Panc1 (cell line): ENCODE measurements at regions not wholly inside any gene's neighbourhood (a gene's known extent, or its start where the extent isn't known, plus 50 kb on each side); places are given as distances from the start of the nearest gene placed in this dataset.

Experiments
- ATAC-seq: fragments of 200-7000 bp; cut with Tn5 transposase; 2 replicates; pipeline ENCODE4 v1.9.1; 2020; ENCODE audit warnings: mild to moderate bottlenecking, moderate library complexity
- BruUV-seq: library from RNA; stranded (reverse); fragments of 400-500 nt; replicated peaks from 2 replicates; lab custom pipeline; 2021; lab: Mats Ljungman, UMichigan
- CTCF ChIA-PET: fragments of 300-600 bp; sonication (Branson Sonifier 250); formaldehyde crosslinking; loops from one replicate; lab custom pipeline; 2022; ENCODE audit warnings: antibody characterized with exemption; lab: Charles Lee
- POLR2A ChIA-PET: fragments of 300-600 bp; sonication (Branson Sonifier 250); formaldehyde crosslinking; loops from one replicate; lab custom pipeline; 2022; ENCODE audit warnings: antibody characterized with exemption; lab: Charles Lee
- DNase-seq: peaks from one replicate; pipeline ENCODE4 v3.0.0-alpha.2; 2010; ENCODE audit warnings: low read depth, low spot score
- H3K27ac ChIP-seq: 2 replicates; pipeline ENCODE4 v1.5.1; 2011; ENCODE audit warnings: mild to moderate bottlenecking, low read length, inconsistent platforms
- H3K27me3 ChIP-seq: fragments of 200-500 bp; sonication (Bioruptor generic); 2 replicates; pipeline ENCODE4 v1.6.0; 2014; ENCODE audit warnings: low read length, inconsistent platforms; ENCODE audit not compliant: control insufficient read depth, insufficient read depth
- H3K36me3 ChIP-seq: fragments of 200-500 bp; sonication (Bioruptor generic); 2 replicates; pipeline ENCODE4 v1.5.1; 2014; ENCODE audit warnings: inconsistent platforms, mild to moderate bottlenecking, low read length, moderate library complexity; ENCODE audit not compliant: control insufficient read depth, insufficient read depth
- H3K4me1 ChIP-seq: 2 replicates; pipeline ENCODE4 v1.5.1; 2011; ENCODE audit warnings: inconsistent platforms, mild to moderate bottlenecking, low read length, moderate library complexity; ENCODE audit not compliant: control insufficient read depth, insufficient read depth
- H3K4me3 ChIP-seq, 2 experiments: 2 replicates each; pipeline ENCODE4 v1.5.1; 2011 to 2012; ENCODE audit warnings: low read depth in 2 of 2, low read length in 2 of 2, mild to moderate bottlenecking in 2 of 2, inconsistent platforms in 1 of 2, moderate library complexity in 1 of 2
- H3K9me3 ChIP-seq: fragments of 200-500 bp; sonication (Bioruptor generic); 2 replicates; pipeline ENCODE4 v1.5.1; 2014; ENCODE audit warnings: low read depth, mild to moderate bottlenecking, inconsistent platforms, low read length, moderate library complexity; ENCODE audit not compliant: control insufficient read depth, insufficient read depth
- CTCF ChIP-seq: fragments of 450-650 bp; IDR thresholded peaks from 2 replicates; pipeline ENCODE4 v1.5.1; 2017; ENCODE audit warnings: mild to moderate bottlenecking
- POLR2AphosphoS5 ChIP-seq: IDR thresholded peaks from 2 replicates; pipeline ENCODE4 v1.6.1; 2012; ENCODE audit warnings: mild to moderate bottlenecking, low read depth, low read length, moderate library complexity
- SIN3A ChIP-seq: IDR thresholded peaks from 2 replicates; pipeline ENCODE4 v1.6.1; 2012; ENCODE audit warnings: low read depth, mild to moderate bottlenecking, low read length, moderate library complexity, borderline replicate concordance; ENCODE audit not compliant: insufficient read depth
- TCF7L2 ChIP-seq: IDR thresholded peaks from 2 replicates; pipeline ENCODE4 v1.6.1; 2011; ENCODE audit warnings: mild to moderate bottlenecking, low read depth, low read length, inconsistent platforms
- in situ Hi-C: cut with HindIII; loops from 2 replicates; pipeline ENCODE4 v1.10.0; 2016; ENCODE audit warnings: low sequenced_read_pairs, low pct_unique_long_range_greater_than_20kb
- intact Hi-C: fragments of 100-400 bp; cut with micrococcal nuclease; formaldehyde crosslinking; loops from one replicate; pipeline ENCODE4 v1.10.0; 2022; ENCODE audit not compliant: unreplicated experiment
- TF ChIP-seq, protein P1 (sequence below), 2 experiments: IDR thresholded peaks; 2 replicates each; pipeline ENCODE4 v1.6.1; 2011 to 2012; ENCODE audit warnings: low read depth in 2 of 2, control low read depth in 1 of 2, low read length in 1 of 2, mild to moderate bottlenecking in 1 of 2, moderate library complexity in 1 of 2; ENCODE audit not compliant: insufficient read depth in 1 of 2

DNA sequence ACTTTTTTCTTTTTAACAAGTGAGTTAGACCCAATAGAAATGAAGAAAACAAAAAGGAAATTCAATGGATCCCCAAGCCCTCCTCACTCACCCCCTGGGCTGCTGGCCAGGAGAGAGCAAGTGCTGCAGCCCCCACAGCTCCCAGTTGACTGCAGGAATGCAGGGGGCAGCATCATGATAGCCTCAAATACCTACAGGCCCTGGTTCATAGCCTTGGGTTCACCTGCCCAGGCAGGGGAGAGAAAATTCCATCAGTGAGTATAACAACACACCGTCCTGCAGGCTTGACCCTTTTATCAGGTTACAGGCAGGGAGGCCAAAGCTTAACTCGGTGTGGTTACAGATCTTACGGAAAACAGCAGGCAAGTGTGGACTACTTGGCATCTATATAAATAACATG lies 76.3 kb downstream of the PHLDA1 start:
- DNase-seq (no peak), ATAC-seq (no peak)
- Histone ChIP-seq H3K27ac (peak overlapping the region; percentile 99), H3K36me3 (no peaks in the 10 kb centered on the region), H3K4me1 (peaks cover 61% of the 10 kb centered on the region), H3K4me3 (no peak overlapping the region), H3K27me3 (no peaks in the 10 kb centered on the region), H3K9me3 (no peaks in the 10 kb centered on the region)
- ChIA-PET POLR2A (no interaction called here), CTCF (no interaction called here)
- in situ Hi-C loops: no loop called here
- no peak for TF ChIP-seq POLR2AphosphoS5
- TF ChIP-seq CTCF: no peak
- no peak for TF ChIP-seq TCF7L2
- TF ChIP-seq, protein P1, sequence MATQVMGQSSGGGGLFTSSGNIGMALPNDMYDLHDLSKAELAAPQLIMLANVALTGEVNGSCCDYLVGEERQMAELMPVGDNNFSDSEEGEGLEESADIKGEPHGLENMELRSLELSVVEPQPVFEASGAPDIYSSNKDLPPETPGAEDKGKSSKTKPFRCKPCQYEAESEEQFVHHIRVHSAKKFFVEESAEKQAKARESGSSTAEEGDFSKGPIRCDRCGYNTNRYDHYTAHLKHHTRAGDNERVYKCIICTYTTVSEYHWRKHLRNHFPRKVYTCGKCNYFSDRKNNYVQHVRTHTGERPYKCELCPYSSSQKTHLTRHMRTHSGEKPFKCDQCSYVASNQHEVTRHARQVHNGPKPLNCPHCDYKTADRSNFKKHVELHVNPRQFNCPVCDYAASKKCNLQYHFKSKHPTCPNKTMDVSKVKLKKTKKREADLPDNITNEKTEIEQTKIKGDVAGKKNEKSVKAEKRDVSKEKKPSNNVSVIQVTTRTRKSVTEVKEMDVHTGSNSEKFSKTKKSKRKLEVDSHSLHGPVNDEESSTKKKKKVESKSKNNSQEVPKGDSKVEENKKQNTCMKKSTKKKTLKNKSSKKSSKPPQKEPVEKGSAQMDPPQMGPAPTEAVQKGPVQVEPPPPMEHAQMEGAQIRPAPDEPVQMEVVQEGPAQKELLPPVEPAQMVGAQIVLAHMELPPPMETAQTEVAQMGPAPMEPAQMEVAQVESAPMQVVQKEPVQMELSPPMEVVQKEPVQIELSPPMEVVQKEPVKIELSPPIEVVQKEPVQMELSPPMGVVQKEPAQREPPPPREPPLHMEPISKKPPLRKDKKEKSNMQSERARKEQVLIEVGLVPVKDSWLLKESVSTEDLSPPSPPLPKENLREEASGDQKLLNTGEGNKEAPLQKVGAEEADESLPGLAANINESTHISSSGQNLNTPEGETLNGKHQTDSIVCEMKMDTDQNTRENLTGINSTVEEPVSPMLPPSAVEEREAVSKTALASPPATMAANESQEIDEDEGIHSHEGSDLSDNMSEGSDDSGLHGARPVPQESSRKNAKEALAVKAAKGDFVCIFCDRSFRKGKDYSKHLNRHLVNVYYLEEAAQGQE (IDR thresholded peaks at IDR 0.05; ENCODE audit: insufficient read depth in 1 of 2, low read depth in 2 of 2, low read length in 1 of 2): no peak
- TF ChIP-seq SIN3A: no peak
- intact Hi-C loops: no loop called here
- no TSS peak for BruUV-seq

GRCh38 chr12:75954749-75955148 lies 76.8 kb downstream of the PHLDA1 start:
- H3K27ac ChIP-seq: peak overlapping the region; percentile 99
- CTCF ChIA-PET: no interaction called here
- DNase-seq: no peak
- H3K4me3 ChIP-seq: no peak overlapping the region
- TF ChIP-seq TCF7L2: no peak
- no peak for TF ChIP-seq POLR2AphosphoS5
- TF ChIP-seq, protein P1 (IDR thresholded peaks at IDR 0.05; ENCODE audit: insufficient read depth in 1 of 2, low read depth in 2 of 2, low read length in 1 of 2): no peak
- TF ChIP-seq CTCF: no peak
- no peak for TF ChIP-seq SIN3A
- ATAC-seq: no peak
- no TSS peak for BruUV-seq
- no peaks in the 10 kb centered on the region for H3K9me3 ChIP-seq
- no peaks in the 10 kb centered on the region for H3K27me3 ChIP-seq
- intact Hi-C loops (no loop called here), in situ Hi-C loops (no loop called here)
- H3K4me1 ChIP-seq: peaks cover 61% of the 10 kb centered on the region
- H3K36me3 ChIP-seq: no peaks in the 10 kb centered on the region
- POLR2A ChIA-PET: interaction anchor here (0.7 kb wide), 1 partner anchor 479 kb away, joined by 3 read pairs; no protein-coding TSS in a partner anchor
